GM18507 (cell line): ENCODE measurements at regions not wholly inside any gene's neighbourhood (a gene's known extent, or its start where the extent isn't known, plus 50 kb on each side); places are given as distances from the start of the nearest gene placed in this dataset.

Source experiments
- DNase-seq: peaks from one replicate; pipeline ENCODE4 v3.0.0; 2011; ENCODE audit warnings: low read depth; ENCODE audit not compliant: insufficient read length; ENCODE audit errors: extremely low spot score
- FAIRE-seq: peaks from 2 replicates; lab custom pipeline; 2011; peaks lifted over from hg19 to GRCh38; lab: Jason Lieb, UNC

DNA sequence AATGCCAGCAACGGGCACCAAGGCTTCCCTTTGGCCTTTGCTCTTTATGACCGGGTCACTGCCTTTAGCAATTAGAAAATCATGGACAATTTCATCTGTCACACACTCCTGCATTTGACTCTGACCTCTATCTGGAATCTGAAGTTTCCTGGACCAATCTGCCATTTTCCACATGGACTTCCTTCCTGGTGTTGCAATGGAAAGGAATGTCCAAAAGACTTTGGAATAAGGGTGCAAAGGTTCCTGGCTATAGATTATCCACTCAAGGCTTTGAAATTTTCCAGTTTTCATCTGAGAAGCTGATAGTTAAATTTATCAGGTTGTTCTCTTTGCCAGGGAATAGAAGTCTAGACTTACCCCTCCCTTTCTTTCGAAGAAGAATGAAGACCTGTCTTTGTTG is 523.1 kb upstream of the ZNF462 start:
- no peak for FAIRE-seq

DNA sequence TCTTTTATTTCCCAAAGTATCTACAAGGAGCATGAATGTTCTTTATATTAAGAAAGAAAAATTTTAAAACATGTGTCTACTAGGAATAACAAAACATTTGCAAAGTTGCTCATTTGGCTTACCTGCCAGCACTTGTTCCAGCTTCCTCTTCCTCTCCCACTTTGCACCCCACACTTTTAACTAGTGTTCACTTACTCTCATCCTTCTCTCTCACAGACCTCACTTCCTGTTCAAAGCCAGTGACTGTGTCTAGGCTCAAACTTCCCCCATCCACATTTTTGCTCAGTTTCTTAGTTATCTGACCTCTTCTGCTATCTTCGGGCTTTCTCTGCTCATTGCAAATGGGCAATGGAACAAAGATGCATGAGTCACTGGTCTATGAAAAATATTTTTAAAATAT is 512.2 kb upstream of the ZNF462 start:
- DNase-seq (no peak), FAIRE-seq (no peak)

More for the DNA sequence above, 523.1 kb upstream of the ZNF462 start:
- no peak for DNase-seq

DNA sequence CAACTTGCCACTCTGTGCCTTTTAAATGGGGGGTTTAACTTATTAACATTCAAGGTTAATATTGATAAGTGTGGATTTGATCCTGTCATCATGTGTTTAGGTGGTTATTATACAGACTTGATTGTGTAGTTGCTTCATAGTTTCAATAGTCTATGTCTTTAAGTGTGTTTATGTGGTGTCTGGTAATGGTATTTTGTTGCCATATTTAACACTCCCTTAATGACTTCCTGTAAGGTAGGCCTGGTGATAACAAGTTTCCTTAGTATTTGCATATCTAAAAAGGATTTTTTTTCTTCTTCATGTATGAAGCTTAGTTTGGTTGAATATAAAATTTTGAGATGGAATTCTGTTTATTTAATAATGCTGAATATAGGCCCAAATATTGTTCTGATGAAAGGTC is 506.0 kb upstream of the ZNF462 start:
- DNase-seq = no peak
- no peak for FAIRE-seq

DNA sequence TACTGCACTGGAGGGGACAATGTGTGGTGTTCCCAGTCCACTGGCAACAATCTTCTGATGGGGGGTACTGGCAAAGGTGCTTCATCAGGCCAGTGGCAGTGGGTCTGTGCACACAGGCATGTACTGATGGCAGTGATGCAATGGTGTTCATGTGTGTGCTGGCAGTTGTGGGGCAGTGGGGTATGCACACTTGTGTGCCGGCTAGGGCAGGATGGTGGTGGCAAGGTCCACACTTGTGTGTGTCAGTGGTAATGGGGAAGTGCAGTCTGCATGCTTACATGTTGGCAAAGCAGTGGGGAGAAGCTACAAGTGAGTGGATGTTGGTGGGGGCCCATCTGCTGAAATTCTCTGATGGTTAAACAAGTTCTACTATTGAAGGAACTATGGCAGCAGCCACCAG is 504.6 kb upstream of the ZNF462 start:
- FAIRE-seq = no peak
- DNase-seq = no peak

DNA sequence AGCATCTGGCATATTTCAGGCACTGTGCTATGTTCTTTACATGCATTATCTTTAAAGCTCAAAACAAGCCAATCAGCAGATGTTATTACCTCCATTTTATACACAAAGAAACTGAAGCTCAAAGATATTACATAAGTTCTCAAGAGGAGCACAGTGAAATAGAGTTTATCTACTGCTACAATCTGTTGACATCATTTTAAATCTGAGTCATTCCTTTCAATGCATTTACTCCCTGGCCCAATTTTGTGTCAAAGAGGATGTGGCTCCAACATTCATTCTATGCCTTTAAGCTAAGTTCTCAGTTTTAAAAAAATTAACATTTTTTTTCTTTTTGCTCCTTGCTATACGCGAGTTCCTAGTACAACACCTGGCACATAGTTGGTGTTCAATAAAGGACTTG is 486.3 kb upstream of the ZNF462 start:
- FAIRE-seq (no peak), DNase-seq (no peak)

DNA sequence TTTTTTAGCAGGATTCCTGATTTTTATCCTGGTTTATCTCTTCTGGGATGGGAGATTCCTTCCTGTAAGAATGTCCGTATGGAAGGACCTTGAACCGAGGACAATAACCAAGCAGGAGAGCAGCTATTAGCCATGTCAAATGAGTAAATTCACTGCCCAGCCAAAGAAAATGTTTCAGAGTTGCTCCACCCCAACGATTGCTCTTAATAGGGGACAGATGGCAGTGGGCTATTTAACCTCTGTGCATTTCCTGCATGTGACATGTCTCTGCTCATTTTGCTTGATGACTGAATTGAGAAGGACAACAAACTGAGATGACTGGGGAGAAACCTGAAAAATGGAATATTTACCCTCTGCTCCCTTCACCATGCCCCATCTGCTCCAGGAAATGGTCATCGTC is 479.9 kb upstream of the ZNF462 start:
- FAIRE-seq = no peak
- no peak for DNase-seq

DNA sequence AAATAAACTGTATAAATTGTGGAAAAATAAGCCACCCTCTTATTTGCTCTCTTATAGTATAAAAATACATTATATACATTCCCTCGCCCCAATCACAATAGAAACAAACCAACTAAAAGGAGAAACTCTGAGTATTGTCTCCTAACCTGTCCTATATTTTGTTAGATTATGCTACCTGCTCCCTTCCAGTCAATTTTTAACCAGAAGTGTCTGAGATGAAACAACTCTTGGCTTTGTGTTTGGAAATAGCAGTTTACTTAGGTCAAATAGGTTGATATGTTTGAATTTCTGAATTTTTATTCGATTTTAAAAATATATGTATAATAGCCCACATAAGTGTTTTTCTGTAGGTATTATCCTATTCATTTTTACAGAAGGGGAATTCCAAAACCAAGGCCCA is 475.0 kb upstream of the ZNF462 start:
- FAIRE-seq (no peak), DNase-seq (no peak)

DNA sequence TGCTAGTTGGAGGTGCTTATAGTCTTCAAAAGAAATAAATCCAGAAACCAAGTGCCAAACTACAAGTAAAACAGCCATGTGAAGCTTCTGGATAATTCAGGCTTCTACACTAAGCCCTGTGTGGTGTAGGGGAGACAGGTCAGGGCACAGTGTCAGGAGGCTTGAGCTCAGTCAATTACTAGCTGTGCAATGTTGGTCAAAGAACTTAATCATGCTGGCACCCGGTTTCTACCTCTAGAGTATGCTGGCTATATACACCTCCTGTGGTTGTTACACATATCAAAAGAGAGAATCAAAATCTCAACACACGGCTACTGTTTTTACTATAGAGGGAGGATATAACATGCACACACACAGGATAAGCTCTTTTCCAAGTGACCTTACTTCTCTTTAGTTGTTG is 469.7 kb upstream of the ZNF462 start:
- no peak for FAIRE-seq
- no peak for DNase-seq

DNA sequence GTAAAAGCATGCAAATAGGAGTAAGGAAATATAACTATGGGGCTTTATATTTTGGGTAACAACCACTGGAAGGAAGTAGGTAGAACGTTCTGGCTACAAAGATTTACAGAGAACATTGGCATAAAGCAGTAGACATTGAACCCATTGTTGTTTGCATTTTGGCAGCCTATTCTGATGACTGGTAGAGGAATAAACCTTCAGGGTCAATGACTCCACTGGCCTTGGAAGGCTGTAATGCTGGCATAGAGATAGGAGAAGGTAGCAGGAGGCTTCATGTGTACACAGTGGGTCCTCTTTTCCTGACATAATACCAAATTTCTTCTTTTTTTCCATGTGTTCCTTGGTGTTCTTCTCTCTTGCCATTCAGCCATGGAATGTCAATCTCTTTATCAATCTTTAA is 462.8 kb upstream of the ZNF462 start:
- FAIRE-seq (no peak), DNase-seq (no peak)

DNA sequence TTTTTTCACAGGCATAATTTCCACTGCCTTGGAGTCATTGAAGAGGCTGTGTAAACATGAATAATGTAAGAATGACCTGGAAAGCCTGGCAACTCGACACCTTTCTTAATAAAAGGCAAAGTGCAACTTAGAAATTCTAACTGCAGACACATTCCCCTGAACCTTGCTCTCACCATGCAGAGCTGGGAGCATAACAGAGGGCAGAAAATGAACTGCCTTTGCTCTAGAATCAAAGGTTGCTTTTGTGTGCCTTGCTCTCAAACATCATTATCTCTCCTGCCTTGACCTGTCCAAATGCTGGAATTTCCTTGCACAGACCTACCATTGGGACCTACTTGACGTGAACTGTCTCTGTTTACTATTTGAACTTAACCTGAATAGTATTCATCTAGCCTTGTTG is 462.0 kb upstream of the ZNF462 start:
- DNase-seq (no peak), FAIRE-seq (no peak)

DNA sequence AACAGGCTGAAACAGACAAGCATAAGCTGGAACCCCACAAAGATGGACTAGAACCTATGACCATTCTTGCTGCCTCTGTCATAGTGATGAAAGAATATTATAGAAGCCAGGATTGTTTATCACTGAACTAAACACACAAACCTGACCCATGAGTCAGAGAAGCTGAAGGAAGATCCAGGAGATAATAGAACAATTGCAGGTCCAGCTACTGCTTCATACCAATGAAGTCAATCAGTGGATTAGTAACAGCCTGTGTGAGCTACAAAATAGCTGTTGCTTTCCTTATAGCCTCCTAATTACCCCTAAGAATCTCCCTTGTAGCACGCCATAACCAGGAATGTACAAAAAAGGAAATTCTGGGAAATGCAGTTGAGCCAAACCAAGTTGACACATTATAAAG is 459.9 kb upstream of the ZNF462 start:
- DNase-seq (no peak), FAIRE-seq (no peak)

DNA sequence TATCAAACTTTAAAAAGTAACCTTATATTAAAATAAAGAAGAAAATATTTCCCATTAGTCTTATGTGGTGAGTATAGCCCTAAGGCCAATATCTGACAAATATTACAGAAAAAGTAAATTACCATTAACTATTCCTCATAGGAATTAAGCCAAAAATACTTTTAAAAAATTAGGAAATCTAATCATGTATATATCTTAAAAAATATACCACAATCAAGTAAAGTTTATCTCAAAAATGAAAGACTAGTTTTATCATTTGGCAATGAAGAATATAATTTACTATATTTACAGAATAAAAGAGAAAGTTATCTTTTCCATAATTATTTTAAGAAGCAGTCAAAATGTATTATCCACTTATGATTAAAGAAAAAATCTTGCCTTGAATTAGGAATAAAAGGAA is 458.8 kb upstream of the ZNF462 start:
- FAIRE-seq = no peak
- DNase-seq = no peak

DNA sequence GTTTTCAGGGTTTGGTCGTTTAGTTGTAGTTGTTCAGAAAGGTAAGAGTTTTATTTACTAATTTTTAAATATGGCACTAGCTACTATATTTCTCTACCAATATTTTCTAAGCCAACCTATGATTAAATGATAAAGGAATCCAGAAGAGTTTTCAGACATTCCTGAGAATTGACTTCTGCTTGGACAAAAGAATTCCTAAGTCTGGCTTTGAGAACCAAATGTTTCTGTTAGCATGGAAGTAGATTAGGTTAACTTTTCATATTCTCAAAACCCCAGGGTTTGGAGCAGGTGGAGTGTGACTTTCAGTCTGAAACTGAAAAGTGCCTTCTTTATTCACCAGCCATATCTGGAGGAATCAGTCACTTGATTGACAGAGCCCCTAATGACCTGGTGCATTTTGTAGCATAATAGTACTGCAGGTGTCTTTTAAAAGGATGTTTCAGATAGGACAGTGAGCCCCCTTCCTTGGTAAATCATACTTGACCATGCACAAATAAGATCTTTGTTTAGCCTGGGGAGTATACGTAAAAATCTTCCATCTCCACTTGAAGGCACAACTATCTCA is 457.0 kb upstream of the ZNF462 start:
- no peak for DNase-seq

DNA sequence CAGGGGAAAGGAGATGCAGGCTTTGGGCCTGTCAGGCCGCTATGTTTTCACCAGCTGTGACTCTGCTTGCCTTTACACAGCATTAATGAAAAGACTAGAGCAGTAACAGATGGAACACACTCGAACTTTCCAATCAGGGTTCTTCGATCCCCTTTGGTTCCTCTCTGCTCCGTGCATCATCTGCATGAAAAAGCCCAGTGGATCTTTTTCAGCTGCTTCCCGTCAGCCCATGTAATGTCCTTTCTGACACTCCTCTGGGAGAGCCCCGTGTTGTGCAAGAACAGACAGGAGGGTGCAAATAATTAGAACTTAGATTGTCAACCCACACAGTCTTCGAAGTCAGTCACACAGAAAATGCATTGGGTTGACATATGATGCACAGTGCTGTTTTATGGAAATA is 448.9 kb upstream of the ZNF462 start:
- no peak for FAIRE-seq

More for the DNA sequence above, 457.0 kb upstream of the ZNF462 start:
- FAIRE-seq = no peak

DNA sequence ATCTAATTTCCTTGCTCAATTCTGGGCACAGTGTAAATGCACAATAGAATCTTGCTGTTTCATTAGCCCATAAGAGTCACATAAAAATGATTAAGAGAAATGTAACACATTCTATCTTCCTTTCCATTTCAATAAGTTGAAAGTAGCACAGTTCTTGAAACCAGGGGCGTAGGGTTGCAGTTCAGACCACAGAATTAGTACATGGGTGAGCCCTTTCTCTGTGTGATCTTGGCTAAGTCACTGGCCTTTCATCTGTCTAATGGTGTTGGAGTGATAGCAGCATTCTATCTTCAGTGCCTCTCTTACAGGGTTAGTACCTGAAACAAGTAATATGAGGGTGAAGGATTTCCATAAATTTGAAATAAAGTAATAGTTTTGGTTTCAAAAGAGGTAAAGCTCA is 445.3 kb upstream of the ZNF462 start:
- peak; percentile 39 for FAIRE-seq
- no peak for DNase-seq

More for the DNA sequence above, 448.9 kb upstream of the ZNF462 start:
- no peak for DNase-seq

DNA sequence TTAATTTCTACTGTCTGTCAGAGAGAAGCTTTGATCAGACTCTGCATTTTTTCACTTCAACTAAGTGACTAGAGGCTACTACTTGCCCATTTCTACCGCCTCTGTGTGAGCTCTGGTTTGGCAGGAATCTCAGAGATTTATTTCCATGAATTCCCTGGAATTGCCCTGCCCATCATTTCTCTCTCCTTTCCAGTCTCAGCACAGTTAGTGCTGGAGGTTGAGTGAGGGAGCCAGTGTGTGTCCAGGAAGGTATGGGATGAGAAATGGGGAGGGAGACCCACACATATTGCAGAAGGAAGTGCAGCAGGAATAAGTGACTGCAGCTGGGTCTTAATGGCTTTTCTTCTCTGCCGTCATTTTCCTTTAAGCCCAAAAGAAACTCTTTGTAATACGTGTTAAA is 443.1 kb upstream of the ZNF462 start:
- DNase-seq (no peak), FAIRE-seq (no peak)

DNA sequence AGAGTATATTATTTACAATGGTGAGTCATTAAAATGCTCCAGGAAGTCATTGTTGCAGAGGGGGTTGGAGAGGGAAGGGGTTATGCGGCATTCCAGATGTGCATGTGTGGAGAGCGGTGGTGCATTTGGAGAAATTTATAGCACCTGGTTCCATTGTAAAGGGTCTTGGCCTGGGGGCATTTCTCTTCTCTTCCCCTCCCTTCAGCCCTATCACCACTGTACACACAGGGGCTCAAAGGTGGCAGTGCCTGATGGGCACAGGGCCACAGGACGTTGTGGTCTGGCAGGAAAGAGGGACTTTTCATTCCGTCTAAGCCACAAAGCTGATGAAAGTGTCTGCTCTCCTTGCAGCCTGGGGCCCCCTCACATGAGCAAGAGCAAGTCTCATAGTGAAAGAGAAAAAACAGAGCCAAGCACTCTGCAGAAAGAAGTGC is 442.4 kb upstream of the ZNF462 start:
- FAIRE-seq = peak; percentile 84
- DNase-seq = no peak

DNA sequence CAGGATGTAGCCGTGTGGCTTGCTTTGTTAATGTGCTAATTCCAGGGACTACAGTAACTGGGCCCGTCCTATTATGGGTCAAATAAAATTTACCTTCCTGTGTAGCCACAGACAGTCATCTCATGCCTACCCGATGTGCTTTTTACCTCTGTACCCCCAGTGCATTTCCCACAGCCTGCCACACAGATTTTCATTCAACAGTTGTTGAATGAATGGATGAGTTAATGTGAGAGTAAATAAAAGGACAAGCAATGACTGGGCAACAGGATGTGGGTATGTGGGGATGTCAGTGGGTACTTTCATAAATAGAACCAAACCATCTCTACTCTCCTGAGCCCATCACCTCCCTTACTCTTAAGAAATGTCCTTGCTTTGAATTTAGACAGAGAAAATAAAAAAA is 441.2 kb upstream of the ZNF462 start:
- DNase-seq = no peak
- peak; percentile 86 for FAIRE-seq

DNA sequence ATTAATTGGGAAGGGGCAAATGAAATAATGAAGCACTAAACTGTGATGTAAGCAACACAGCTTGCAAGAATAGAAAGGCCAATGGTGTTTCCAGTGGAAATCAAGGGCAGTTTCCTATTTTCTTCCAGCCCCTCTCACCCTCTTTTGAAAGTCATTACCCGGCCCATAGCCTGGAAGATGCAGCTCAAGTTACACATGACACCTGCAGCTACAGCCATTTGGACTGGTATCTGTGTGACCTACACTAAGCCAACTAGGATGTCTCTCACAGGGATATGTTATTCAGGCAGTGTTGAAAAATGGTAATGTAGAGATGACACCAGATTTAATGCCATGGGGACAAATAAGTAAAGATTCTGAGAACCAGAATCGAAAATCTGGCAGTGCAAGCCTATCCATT is 439.4 kb upstream of the ZNF462 start:
- no peak for FAIRE-seq
- no peak for DNase-seq

DNA sequence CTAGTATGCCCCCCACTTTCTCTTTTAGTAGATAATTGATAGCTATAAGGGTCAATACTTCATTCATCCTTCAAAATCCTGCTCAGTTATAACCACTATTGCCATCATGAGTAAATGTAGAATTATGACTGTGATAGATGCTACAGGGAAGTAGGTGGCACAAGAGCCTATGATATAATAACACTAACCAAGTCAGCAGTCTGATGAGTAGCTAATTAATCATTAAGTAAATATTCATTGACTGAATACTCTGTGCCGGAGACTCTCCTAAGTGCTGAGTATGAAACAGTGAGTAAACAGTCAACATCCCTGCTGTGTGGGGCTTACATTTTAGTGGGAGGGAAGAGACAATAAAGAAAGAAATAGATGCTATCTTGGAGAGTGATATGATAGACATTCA is 430.3 kb upstream of the ZNF462 start:
- DNase-seq (no peak), FAIRE-seq (no peak)

DNA sequence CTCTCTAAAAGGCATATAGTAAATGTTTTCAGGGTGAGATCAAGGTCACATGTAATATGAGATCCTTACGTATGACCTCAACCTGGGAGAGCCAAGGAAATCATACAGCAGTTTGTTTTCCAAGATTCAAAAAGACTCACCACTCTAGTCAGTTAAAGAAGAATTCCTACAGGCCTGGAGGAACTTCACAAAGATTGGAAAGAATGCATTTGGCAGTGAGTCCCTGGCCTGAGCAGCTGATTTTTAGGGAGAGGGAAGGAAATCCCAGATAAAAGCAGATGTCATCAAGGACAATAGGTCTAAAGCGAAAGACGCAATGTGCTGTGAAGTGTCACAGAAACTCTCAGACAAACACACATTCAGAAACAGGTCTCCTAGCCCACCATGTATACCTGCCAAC is 424.0 kb upstream of the ZNF462 start:
- no peak for FAIRE-seq
- DNase-seq = no peak

DNA sequence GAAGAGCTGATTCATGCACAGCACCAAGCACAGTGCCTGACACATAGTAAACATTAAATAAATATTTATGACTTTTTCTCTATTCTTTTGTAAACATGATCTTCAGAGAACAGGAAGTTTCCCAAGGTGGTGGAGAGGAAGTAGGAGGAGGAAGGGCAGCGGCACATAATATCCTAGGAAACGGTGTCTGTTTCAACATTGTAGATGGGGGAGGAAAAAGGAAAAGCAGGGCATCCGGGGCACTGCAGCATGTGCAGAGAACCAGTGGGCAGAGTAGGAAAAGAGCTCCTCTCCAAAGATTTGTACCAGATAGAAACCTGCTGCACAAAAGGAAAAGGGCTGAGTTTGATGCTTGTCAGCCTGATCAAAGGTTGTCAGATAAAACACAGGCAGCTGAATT is 421.7 kb upstream of the ZNF462 start:
- no peak for DNase-seq
- FAIRE-seq = no peak
